ENCODE measurements at regions not wholly inside any gene's neighbourhood (a gene's known extent, or its start where the extent isn't known, plus 50 kb on each side); places are given as distances from the start of the nearest gene placed in this dataset.

DNA sequence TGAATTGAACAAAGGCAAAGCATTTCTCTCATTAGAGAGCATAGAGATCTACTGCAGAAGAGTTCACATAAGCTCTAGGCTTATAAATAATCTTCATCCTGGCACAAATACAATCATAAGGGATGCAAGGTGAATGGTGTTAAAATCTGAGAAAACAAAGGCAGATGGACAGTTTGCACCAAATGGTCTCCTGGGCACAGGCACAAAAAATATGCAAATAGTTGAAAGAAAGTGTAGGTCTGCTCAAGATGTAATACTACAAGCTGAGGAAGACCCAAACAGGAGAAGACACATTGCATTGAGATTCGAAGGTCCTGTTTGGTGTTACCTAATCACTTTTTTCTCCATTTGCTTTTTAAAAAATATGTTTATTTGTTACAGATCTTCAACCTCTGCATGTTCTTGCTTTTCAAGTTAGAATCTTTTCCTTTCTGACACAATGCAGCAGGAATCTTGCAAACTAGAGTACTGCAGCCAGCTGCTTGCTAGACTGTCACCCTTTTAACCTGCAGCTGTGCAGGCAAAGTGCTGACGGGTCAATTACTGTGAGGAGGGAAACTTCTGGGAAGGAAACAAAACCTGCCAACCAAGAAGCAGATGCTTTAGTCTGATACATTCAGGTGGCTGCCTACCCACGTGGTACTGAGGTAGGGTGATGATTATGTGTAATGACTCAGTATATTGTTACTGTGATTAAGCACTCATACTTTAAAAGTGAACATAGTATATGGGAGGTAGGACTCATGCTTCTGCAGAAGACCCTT, 1048.6 kb upstream of the SEMA6A start:
- no peak for TF ChIP-seq EZH2 (IDR thresholded peaks at IDR 0.05; ENCODE audit: borderline replicate concordance, insufficient read depth, low read length, poor library complexity, severe bottlenecking)
- TF ChIP-seq TAF1 (IDR thresholded peaks at IDR 0.05; ENCODE audit: low read depth), result no peak
- TF ChIP-seq POLR2AphosphoS5 (IDR thresholded peaks at IDR 0.05), result no peak
- TF ChIP-seq, protein P1, sequence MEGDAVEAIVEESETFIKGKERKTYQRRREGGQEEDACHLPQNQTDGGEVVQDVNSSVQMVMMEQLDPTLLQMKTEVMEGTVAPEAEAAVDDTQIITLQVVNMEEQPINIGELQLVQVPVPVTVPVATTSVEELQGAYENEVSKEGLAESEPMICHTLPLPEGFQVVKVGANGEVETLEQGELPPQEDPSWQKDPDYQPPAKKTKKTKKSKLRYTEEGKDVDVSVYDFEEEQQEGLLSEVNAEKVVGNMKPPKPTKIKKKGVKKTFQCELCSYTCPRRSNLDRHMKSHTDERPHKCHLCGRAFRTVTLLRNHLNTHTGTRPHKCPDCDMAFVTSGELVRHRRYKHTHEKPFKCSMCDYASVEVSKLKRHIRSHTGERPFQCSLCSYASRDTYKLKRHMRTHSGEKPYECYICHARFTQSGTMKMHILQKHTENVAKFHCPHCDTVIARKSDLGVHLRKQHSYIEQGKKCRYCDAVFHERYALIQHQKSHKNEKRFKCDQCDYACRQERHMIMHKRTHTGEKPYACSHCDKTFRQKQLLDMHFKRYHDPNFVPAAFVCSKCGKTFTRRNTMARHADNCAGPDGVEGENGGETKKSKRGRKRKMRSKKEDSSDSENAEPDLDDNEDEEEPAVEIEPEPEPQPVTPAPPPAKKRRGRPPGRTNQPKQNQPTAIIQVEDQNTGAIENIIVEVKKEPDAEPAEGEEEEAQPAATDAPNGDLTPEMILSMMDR (IDR thresholded peaks at IDR 0.05; ENCODE audit: poor library complexity, severe bottlenecking), result no peak
- TF ChIP-seq EP300 (conservative IDR thresholded peaks at IDR 0.05; ENCODE audit: poor library complexity, severe bottlenecking), result peak; percentile 15
- no peak for TF ChIP-seq RAD21 (conservative IDR thresholded peaks at IDR 0.05)
- TF ChIP-seq SMC3 (conservative IDR thresholded peaks at IDR 0.05; ENCODE audit: poor library complexity), result no peak
- TF ChIP-seq REST (IDR thresholded peaks at IDR 0.05; ENCODE audit: borderline replicate concordance), result no peak
